Liver (tissue), 8 donors: ENCODE measurements at regions not wholly inside any gene's neighbourhood (a gene's known extent, or its start where the extent isn't known, plus 50 kb on each side); places are given as distances from the start of the nearest gene placed in this dataset.

Experiments
- DNase-seq: peaks from one replicate; pipeline ENCODE4 v3.0.0-alpha.2; 2017; ENCODE audit warnings: low spot score
- H3K27ac ChIP-seq, 2 donors: one replicate each; pipeline ENCODE4 v1.7.0; 2013; ENCODE audit warnings: inconsistent platforms in 2 of 2, low read length in 2 of 2, control low read depth in 1 of 2, low read depth in 1 of 2, mild to moderate bottlenecking in 1 of 2
- H3K27me3 ChIP-seq, 4 donors: one replicate each; pipeline versions ENCODE4 v1.6.1 to v1.7.0; 2013; ENCODE audit warnings: low read length in 3 of 4, inconsistent platforms in 1 of 4, mild to moderate bottlenecking in 1 of 4, moderate library complexity in 1 of 4; ENCODE audit not compliant: control insufficient read depth in 4 of 4, insufficient read depth in 4 of 4
- H3K36me3 ChIP-seq, 4 donors: one replicate each; pipeline versions ENCODE4 v1.6.1 to v1.7.0; 2013; ENCODE audit warnings: low read length in 3 of 4, mild to moderate bottlenecking in 3 of 4, low read depth in 1 of 4, moderate library complexity in 1 of 4; ENCODE audit not compliant: control insufficient read depth in 4 of 4, insufficient read depth in 3 of 4
- H3K4me1 ChIP-seq, 4 donors: one replicate each; pipeline versions ENCODE4 v1.6.1 to v1.7.0; 2013; ENCODE audit warnings: low read length in 3 of 4, mild to moderate bottlenecking in 3 of 4, moderate library complexity in 1 of 4; ENCODE audit not compliant: control insufficient read depth in 4 of 4, insufficient read depth in 4 of 4
- H3K4me3 ChIP-seq, 3 donors: one replicate each; pipeline versions ENCODE4 v1.6.1 to v1.7.0; 2013; ENCODE audit warnings: low read length in 3 of 3, control low read depth in 1 of 3, low read depth in 1 of 3, mild to moderate bottlenecking in 1 of 3
- H3K9ac ChIP-seq, 2 donors: one replicate each; pipeline ENCODE4 v1.7.0; 2013; ENCODE audit warnings: low read length in 2 of 2, mild to moderate bottlenecking in 2 of 2, moderate library complexity in 2 of 2, control low read depth in 1 of 2, low read depth in 1 of 2
- H3K9me3 ChIP-seq, 4 donors: one replicate each; pipeline versions ENCODE4 v1.6.1 to v1.7.0; 2013; ENCODE audit warnings: low read length in 3 of 4; ENCODE audit not compliant: control insufficient read depth in 4 of 4
- ATF3 ChIP-seq: IDR thresholded peaks from 2 replicates; pipeline ENCODE4 v1.6.1; 2016; ENCODE audit warnings: antibody characterized with exemption
- CTCF ChIP-seq: fragments of 150-350 bp; IDR thresholded peaks from 2 replicates; pipeline ENCODE4 v1.5.1; 2017; ENCODE audit warnings: improper control_type of control experiment, low read depth, low read length; ENCODE audit not compliant: missing input control
- FOXA1 ChIP-seq: IDR thresholded peaks from 2 replicates; pipeline ENCODE4 v1.6.1; 2016; ENCODE audit warnings: antibody characterized with exemption
- FOXA2 ChIP-seq: IDR thresholded peaks from 2 replicates; pipeline ENCODE4 v1.6.1; 2016; ENCODE audit warnings: antibody characterized with exemption
- GABPA ChIP-seq, 2 donors: IDR thresholded peaks in 1 of 2; conservative IDR thresholded peaks in 1 of 2; 2 replicates each; pipeline ENCODE4 v1.6.1; 2016; ENCODE audit warnings: antibody characterized with exemption in 2 of 2, mild to moderate bottlenecking in 1 of 2, moderate library complexity in 1 of 2
- HNF4A ChIP-seq, 2 donors: conservative IDR thresholded peaks; 2 replicates each; pipeline ENCODE4 v1.6.1; 2016; ENCODE audit warnings: antibody characterized with exemption in 2 of 2, mild to moderate bottlenecking in 2 of 2
- HNF4G ChIP-seq: IDR thresholded peaks from 2 replicates; pipeline ENCODE4 v1.6.1; 2016; ENCODE audit warnings: antibody characterized with exemption
- JUND ChIP-seq, 2 donors: IDR thresholded peaks; 2 replicates each; pipeline ENCODE4 v1.6.1; 2016; ENCODE audit warnings: antibody characterized with exemption in 2 of 2
- MAX ChIP-seq: IDR thresholded peaks from 2 replicates; pipeline ENCODE4 v1.6.1; 2016; ENCODE audit warnings: antibody characterized with exemption
- NR2F2 ChIP-seq: IDR thresholded peaks from 2 replicates; pipeline ENCODE4 v1.6.1; 2016; ENCODE audit warnings: antibody characterized with exemption
- RAD21 ChIP-seq, 2 donors: IDR thresholded peaks; 2 replicates each; pipeline ENCODE4 v1.6.1; 2016; ENCODE audit warnings: antibody characterized with exemption in 2 of 2, mild to moderate bottlenecking in 2 of 2
- REST ChIP-seq: IDR thresholded peaks from 2 replicates; pipeline ENCODE4 v1.6.1; 2016; ENCODE audit warnings: antibody characterized with exemption, mild to moderate bottlenecking
- RXRA ChIP-seq, 2 donors: IDR thresholded peaks; 2 replicates each; pipeline ENCODE4 v1.6.1; 2017 to 2018; ENCODE audit warnings: antibody characterized with exemption in 2 of 2, mild to moderate bottlenecking in 1 of 2
- SP1 ChIP-seq: IDR thresholded peaks from 2 replicates; pipeline ENCODE4 v1.6.1; 2018; ENCODE audit warnings: antibody characterized with exemption, mild to moderate bottlenecking
- TAF1 ChIP-seq: conservative IDR thresholded peaks from 2 replicates; pipeline ENCODE4 v1.6.1; 2016; ENCODE audit warnings: antibody characterized with exemption, mild to moderate bottlenecking
- YY1 ChIP-seq: IDR thresholded peaks from 2 replicates; pipeline ENCODE4 v1.6.1; 2016; ENCODE audit warnings: antibody characterized with exemption, mild to moderate bottlenecking
- ZBTB33 ChIP-seq: IDR thresholded peaks from 2 replicates; pipeline ENCODE4 v1.6.1; 2016; ENCODE audit warnings: antibody characterized with exemption
- WGBS: extraction: QIAGEN DNeasy Blood & Tissue Kit; methylation state at CpG from one replicate; pipeline ENCODE4 v1.1.7; 2013; 5-methylcytosine and 5-hydroxymethylcytosine counted together
- donor health status: healthy.
- donor health status: healthy.
- donor health status: healthy.
- donor health status: healthy.
- donor health status: healthy.

GRCh38 chr15:93324186-93324975 is 235.4 kb upstream of the RGMA start:
- Histone ChIP-seq H3K9ac (no peak overlapping the region), H3K9me3 (no peaks in the 10 kb centered on the region), H3K27me3 (peaks cover 0 to 4% (median 0%) of the 10 kb centered on the region in 4 donors), H3K27ac (no peak overlapping the region), H3K36me3 (no peaks in the 10 kb centered on the region), H3K4me3 (no peak overlapping the region), H3K4me1 (no peaks in the 10 kb centered on the region)
- 77% methylated on average over 5 of the region's 5 CpGs for WGBS
- DNase-seq: no peak
- TF ChIP-seq RXRA (IDR thresholded peaks at IDR 0.05) (no peak), NR2F2 (no peak), CTCF (no peak), YY1 (no peak), REST (no peak), GABPA (IDR thresholded peaks at IDR 0.05 in 1 of 2, conservative IDR thresholded peaks at IDR 0.05 in 1 of 2) (no peak), ZBTB33 (no peak), RAD21 (IDR thresholded peaks at IDR 0.05) (no peak), JUND (IDR thresholded peaks at IDR 0.05) (no peak), FOXA2 (no peak), HNF4G (no peak), FOXA1 (no peak), HNF4A (conservative IDR thresholded peaks at IDR 0.05) (no peak), SP1 (no peak), TAF1 (no peak), MAX (no peak), ATF3 (no peak)
